Tibial nerve (tissue), 4 donors: ENCODE measurements at regions not wholly inside any gene's neighbourhood (a gene's known extent, or its start where the extent isn't known, plus 50 kb on each side); places are given as distances from the start of the nearest gene placed in this dataset.

Source experiments
- DNase-seq, 2 donors: peaks; one replicate each; pipeline ENCODE4 v3.0.0-alpha.2; 2019; ENCODE audit warnings: low spot score in 2 of 2
- H3K27ac ChIP-seq, 4 donors: fragments of 200-600 bp; sonication (generic) in 3 of 4; one replicate each; pipeline ENCODE4 v1.5.1; 2017 to 2019; ENCODE audit warnings: mild to moderate bottlenecking in 1 of 4
- H3K27me3 ChIP-seq, 2 donors: fragments of 200-600 bp; sonication (generic) in 1 of 2; one replicate each; pipeline versions ENCODE4 v1.5.1 to v1.6.0; 2017 to 2019
- H3K36me3 ChIP-seq, 3 donors: fragments of 200-600 bp; sonication (generic); one replicate each; pipeline ENCODE4 v1.5.1; 2018 to 2019
- H3K4me1 ChIP-seq, 4 donors: fragments of 200-600 bp; sonication (generic) in 3 of 4; one replicate each; pipeline ENCODE4 v1.5.1; 2017 to 2019
- H3K4me3 ChIP-seq, 4 donors: fragments of 200-600 bp; sonication (generic) in 3 of 4; one replicate each; pipeline ENCODE4 v1.5.1; 2017 to 2019; ENCODE audit warnings: mild to moderate bottlenecking in 1 of 4, moderate library complexity in 1 of 4
- H3K9me3 ChIP-seq, 4 donors: fragments of 200-600 bp; sonication (generic) in 3 of 4; one replicate each; pipeline ENCODE4 v1.5.1; 2017 to 2019
- CTCF ChIP-seq, 5 experiments: fragments of 200-600 bp in 3 of 5; fragments of 450-650 bp in 2 of 5; sonication (generic) in 3 of 5; IDR thresholded peaks; one replicate each; pipeline ENCODE4 v1.5.1; 2016 to 2019; ENCODE audit warnings: antibody characterized with exemption in 5 of 5, mild to moderate bottlenecking in 3 of 5, moderate library complexity in 2 of 5
- EP300 ChIP-seq, 2 donors: sonication (generic); formaldehyde crosslinking; IDR thresholded peaks; one replicate each; pipeline ENCODE4 v1.6.1; 2017; ENCODE audit warnings: antibody characterized with exemption in 2 of 2, mild to moderate bottlenecking in 1 of 2
- POLR2A ChIP-seq, 2 donors: fragments of 450-650 bp; IDR thresholded peaks; one replicate each; pipeline ENCODE4 v1.6.1; 2017; ENCODE audit warnings: antibody characterized with exemption in 2 of 2, mild to moderate bottlenecking in 2 of 2, moderate library complexity in 2 of 2
- WGBS, 2 donors: methylation state at CpG; one replicate each; pipeline ENCODE4 v1.1.5; 2018; 5-methylcytosine and 5-hydroxymethylcytosine counted together

GRCh38 chr6:56764081-56764566, 121.4 kb upstream of the DST start:
- H3K27me3 ChIP-seq: no peaks in the 10 kb centered on the region
- DNase-seq: no peak
- H3K9me3 ChIP-seq: no peaks in the 10 kb centered on the region
- peaks cover 0 to 87% (median 25%) of the 10 kb centered on the region in 4 donors for H3K4me1 ChIP-seq
- WGBS, 2 donors: 40% methylated on average over 3 of the region's 3 CpGs
- no peak for TF ChIP-seq POLR2A (IDR thresholded peaks at IDR 0.05)
- no peak for TF ChIP-seq EP300 (IDR thresholded peaks at IDR 0.05)
- TF ChIP-seq CTCF (IDR thresholded peaks at IDR 0.05): peak in 4 of 5 experiments; percentile 25 to 45 (median 43)
- H3K27ac ChIP-seq: peak overlapping the region in 2 of 4 donors; percentile 53 to 58
- no peak overlapping the region for H3K4me3 ChIP-seq
- no peaks in the 10 kb centered on the region for H3K36me3 ChIP-seq

- H3K27ac ChIP-seq: peak overlapping the region in 1 of 4 donors; percentile 19
- H3K36me3 ChIP-seq: no peaks in the 10 kb centered on the region
- WGBS, 2 donors: 72 to 79% methylated on average over 1 of the region's 1 CpG
- H3K9me3 ChIP-seq: no peaks in the 10 kb centered on the region
- no peaks in the 10 kb centered on the region for H3K27me3 ChIP-seq
- peaks cover 0 to 89% (median 32%) of the 10 kb centered on the region in 4 donors for H3K4me1 ChIP-seq
- DNase-seq: no peak
- H3K4me3 ChIP-seq: no peak overlapping the region
- TF ChIP-seq CTCF (IDR thresholded peaks at IDR 0.05) (no peak), POLR2A (IDR thresholded peaks at IDR 0.05) (no peak), EP300 (IDR thresholded peaks at IDR 0.05) (no peak)
Observed at GRCh38 chr6:56761651-56762050, 119.0 kb upstream of the DST start.

- no peak for TF ChIP-seq EP300 (IDR thresholded peaks at IDR 0.05)
- no peak for TF ChIP-seq CTCF (IDR thresholded peaks at IDR 0.05)
- TF ChIP-seq POLR2A (IDR thresholded peaks at IDR 0.05): no peak
- peak overlapping the region in 1 of 4 donors; percentile 19 for H3K27ac ChIP-seq
- WGBS, 2 donors: 23 to 33% methylated on average over 1 of the region's 1 CpG
- H3K9me3 ChIP-seq: no peaks in the 10 kb centered on the region
- no peaks in the 10 kb centered on the region for H3K27me3 ChIP-seq
- no peak overlapping the region for H3K4me3 ChIP-seq
- H3K36me3 ChIP-seq: no peaks in the 10 kb centered on the region
- H3K4me1 ChIP-seq: peaks cover 0 to 89% (median 29%) of the 10 kb centered on the region in 4 donors
- DNase-seq: no peak
Observed at GRCh38 chr6:56760842-56761241, 118.2 kb upstream of the DST start.

- WGBS, 2 donors: 33 to 41% methylated on average over 2 of the region's 2 CpGs
- peaks cover 0 to 89% (median 23%) of the 10 kb centered on the region in 4 donors for H3K4me1 ChIP-seq
- H3K36me3 ChIP-seq: no peaks in the 10 kb centered on the region
- no peak for DNase-seq
- TF ChIP-seq POLR2A (IDR thresholded peaks at IDR 0.05): no peak
- TF ChIP-seq EP300 (IDR thresholded peaks at IDR 0.05): no peak
- no peak for TF ChIP-seq CTCF (IDR thresholded peaks at IDR 0.05)
- no peak overlapping the region for H3K4me3 ChIP-seq
- peak overlapping the region in 1 of 4 donors; percentile 82 for H3K27ac ChIP-seq
- H3K27me3 ChIP-seq: no peaks in the 10 kb centered on the region
- no peaks in the 10 kb centered on the region for H3K9me3 ChIP-seq
Observed at GRCh38 chr6:56759521-56759920, 116.8 kb upstream of the DST start.

- no peak for DNase-seq
- H3K4me3 ChIP-seq: no peak overlapping the region
- WGBS, 2 donors: 85 to 86% methylated on average over 2 of the region's 2 CpGs
- H3K27me3 ChIP-seq: no peaks in the 10 kb centered on the region
- no peaks in the 10 kb centered on the region for H3K9me3 ChIP-seq
- peaks cover 0 to 89% (median 19%) of the 10 kb centered on the region in 4 donors for H3K4me1 ChIP-seq
- H3K27ac ChIP-seq: peak overlapping the region in 1 of 4 donors; percentile 82
- H3K36me3 ChIP-seq: no peaks in the 10 kb centered on the region
- TF ChIP-seq POLR2A (IDR thresholded peaks at IDR 0.05) (no peak), EP300 (IDR thresholded peaks at IDR 0.05) (no peak), CTCF (IDR thresholded peaks at IDR 0.05) (no peak)
Observed at GRCh38 chr6:56758553-56758952, 115.9 kb upstream of the DST start.
